ENCODE measurements at regions not wholly inside any gene's neighbourhood (a gene's known extent, or its start where the extent isn't known, plus 50 kb on each side); places are given as distances from the start of the nearest gene placed in this dataset.

DNA sequence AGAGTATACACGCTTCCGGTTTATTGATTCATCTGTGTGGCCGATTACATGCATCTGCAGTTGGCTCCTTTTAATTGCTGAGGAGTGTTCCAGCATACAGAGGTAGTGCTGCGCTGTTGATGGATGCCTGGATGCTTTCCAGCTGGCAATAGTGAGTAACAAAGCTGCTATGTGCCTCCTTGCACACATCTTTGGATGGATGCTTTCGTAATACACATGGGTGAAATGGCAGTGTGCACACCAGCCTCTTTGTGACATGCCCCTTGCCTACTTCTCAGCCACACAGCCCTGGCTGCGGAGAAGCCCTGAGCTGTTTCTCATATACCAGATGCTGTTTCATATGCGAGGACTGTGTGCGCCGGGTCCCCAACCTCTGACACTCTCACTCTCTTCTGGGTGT is 151.0 kb downstream of the GADD45G start:
- H3K27me3 ChIP-seq (ENCODE audit: insufficient read depth) = no peaks in the 10 kb centered on the region
- no peak overlapping the region for H2AFZ ChIP-seq
- H3K4me3 ChIP-seq = no peak overlapping the region
- Mint-ChIP-seq H3K27ac (no peak overlapping the region), H3K4me1 (peaks cover 15% of the 10 kb centered on the region), H3K36me3 (ENCODE audit: low read depth) (no peaks in the 10 kb centered on the region), H3K9me3 (no peaks in the 10 kb centered on the region), H3K4me3 (no peak overlapping the region), H3K27me3 (ENCODE audit: insufficient read depth, low read depth, poor library complexity) (peaks cover 2% of the 10 kb centered on the region)
- DNase-seq (ENCODE audit: low spot score) = no peak
- no peaks in the 10 kb centered on the region for H3K36me3 ChIP-seq (ENCODE audit: insufficient read depth)
- no peak overlapping the region for H3K4me2 ChIP-seq
- 0 out of 2 replicates have a peak, but pooled peaks cover 8% of the 10 kb centered on the region for H3K4me1 ChIP-seq (ENCODE audit: insufficient read depth)
- H3F3A ChIP-seq (replicated peaks; ENCODE audit: low read depth) = no peaks in the 10 kb centered on the region
- H3K79me2 ChIP-seq (replicated peaks; ENCODE audit: insufficient read depth) = no peaks in the 10 kb centered on the region
- no peak for ATAC-seq
- TF ChIP-seq JUNB (IDR thresholded peaks at IDR 0.05; ENCODE audit: unreplicated experiment) (no peak), EZH2phosphoT487 (IDR thresholded peaks at IDR 0.05; ENCODE audit: unreplicated experiment) (no peak), ZNF114 (CRISPR knock-in tag; IDR thresholded peaks at IDR 0.05) (no peak), NANOG (IDR thresholded peaks at IDR 0.05; ENCODE audit: borderline replicate concordance) (no peak), EZH2 (IDR thresholded peaks at IDR 0.05; ENCODE audit: low read depth, unreplicated experiment) (no peak), CREB1 (CRISPR knock-in tag; IDR thresholded peaks at IDR 0.05; ENCODE audit: low read depth) (no peak), POLR2AphosphoS5 (IDR thresholded peaks at IDR 0.05; ENCODE audit: low read depth) (no peak), CTCF (conservative IDR thresholded peaks at IDR 0.05; ENCODE audit: low read depth in 2 of 2) (no peak), ZNF462 (CRISPR knock-in tag; IDR thresholded peaks at IDR 0.05) (no peak), STAT1 (IDR thresholded peaks at IDR 0.05; ENCODE audit: unreplicated experiment) (no peak), REST (IDR thresholded peaks at IDR 0.05; ENCODE audit: unreplicated experiment) (no peak), ZNF331 (CRISPR knock-in tag; IDR thresholded peaks at IDR 0.05; ENCODE audit: low read depth) (no peak)
- TF ChIP-seq, protein P1, sequence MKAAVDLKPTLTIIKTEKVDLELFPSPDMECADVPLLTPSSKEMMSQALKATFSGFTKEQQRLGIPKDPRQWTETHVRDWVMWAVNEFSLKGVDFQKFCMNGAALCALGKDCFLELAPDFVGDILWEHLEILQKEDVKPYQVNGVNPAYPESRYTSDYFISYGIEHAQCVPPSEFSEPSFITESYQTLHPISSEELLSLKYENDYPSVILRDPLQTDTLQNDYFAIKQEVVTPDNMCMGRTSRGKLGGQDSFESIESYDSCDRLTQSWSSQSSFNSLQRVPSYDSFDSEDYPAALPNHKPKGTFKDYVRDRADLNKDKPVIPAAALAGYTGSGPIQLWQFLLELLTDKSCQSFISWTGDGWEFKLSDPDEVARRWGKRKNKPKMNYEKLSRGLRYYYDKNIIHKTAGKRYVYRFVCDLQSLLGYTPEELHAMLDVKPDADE (IDR thresholded peaks at IDR 0.05) = no peak
- H4K20me1 ChIP-seq (replicated peaks; ENCODE audit: insufficient read depth) = no peaks in the 10 kb centered on the region
- no peak overlapping the region for H3K27ac ChIP-seq (ENCODE audit: low read depth)
- H3K9me2 ChIP-seq (ENCODE audit: insufficient read depth) = 0 out of 2 replicates have a peak, but pooled peaks cover 4% of the 10 kb centered on the region

Data from GM23338 (cell line).